GM23338 (cell line): ENCODE measurements at regions not wholly inside any gene's neighbourhood (a gene's known extent, or its start where the extent isn't known, plus 50 kb on each side); places are given as distances from the start of the nearest gene placed in this dataset.

Experiments
- ATAC-seq: fragments of 200-7000 bp; cut with Tn5 transposase; 3 replicates; pipeline ENCODE4 v1.9.1; 2020
- DNase-seq: peaks from one replicate; pipeline ENCODE4 v3.0.0-alpha.2; 2015; ENCODE audit warnings: low spot score
- H2AFZ ChIP-seq: fragments of 200-600 bp; sonication (generic); 2 replicates; pipeline ENCODE4 v1.8.0; 2016; ENCODE audit warnings: antibody characterized with exemption, mild to moderate bottlenecking, moderate library complexity
- H3F3A ChIP-seq: fragments of 200-600 bp; sonication (generic); replicated peaks from 2 replicates; pipeline ENCODE4 v1.8.0; 2017; ENCODE audit warnings: antibody characterized with exemption, mixed run types, low read depth
- H3K27ac ChIP-seq: fragments of 200-600 bp; sonication (generic); 2 replicates; pipeline ENCODE4 v1.6.1; 2016; ENCODE audit warnings: low read depth
- H3K27me3 ChIP-seq: fragments of 200-600 bp; sonication (generic); 2 replicates; pipeline ENCODE4 v1.8.0; 2016; ENCODE audit warnings: mild to moderate bottlenecking, mixed run types, moderate library complexity; ENCODE audit not compliant: insufficient read depth
- H3K36me3 ChIP-seq: fragments of 200-600 bp; sonication (generic); 2 replicates; pipeline ENCODE4 v1.8.0; 2016; ENCODE audit warnings: mild to moderate bottlenecking; ENCODE audit not compliant: insufficient read depth
- H3K4me1 ChIP-seq: fragments of 200-600 bp; sonication (generic); 2 replicates; pipeline ENCODE4 v1.8.0; 2016; ENCODE audit warnings: mild to moderate bottlenecking, moderate library complexity; ENCODE audit not compliant: insufficient read depth
- H3K4me2 ChIP-seq: fragments of 200-600 bp; sonication (generic); 2 replicates; pipeline ENCODE4 v1.7.1; 2017; ENCODE audit warnings: mixed run types
- H3K4me3 ChIP-seq: fragments of 200-600 bp; sonication (generic); 2 replicates; pipeline ENCODE4 v1.6.1; 2016; ENCODE audit warnings: mixed run types
- H3K79me2 ChIP-seq: fragments of 200-600 bp; sonication (generic); replicated peaks from 2 replicates; pipeline ENCODE4 v1.8.0; 2017; ENCODE audit warnings: mild to moderate bottlenecking; ENCODE audit not compliant: insufficient read depth
- H3K9me2 ChIP-seq: fragments of 200-600 bp; sonication (generic); 2 replicates; pipeline ENCODE4 v1.8.0; 2017; ENCODE audit not compliant: insufficient read depth
- H4K20me1 ChIP-seq: fragments of 200-600 bp; sonication (generic); replicated peaks from 2 replicates; pipeline ENCODE4 v1.8.0; 2017; ENCODE audit warnings: mild to moderate bottlenecking; ENCODE audit not compliant: insufficient read depth
- H3K27ac Mint-ChIP-seq: 2 replicates; pipeline ENCODE4 v1.8.0; 2020; ENCODE audit warnings: inconsistent platforms, mild to moderate bottlenecking, moderate library complexity, mixed read lengths
- H3K27me3 Mint-ChIP-seq: 3 replicates; pipeline ENCODE4 v1.8.0; 2022; ENCODE audit warnings: low read depth, mild to moderate bottlenecking, moderate library complexity, mixed read lengths, inconsistent platforms; ENCODE audit not compliant: insufficient read depth, poor library complexity
- H3K36me3 Mint-ChIP-seq: 3 replicates; pipeline ENCODE4 v1.8.0; 2021; ENCODE audit warnings: low read depth, mild to moderate bottlenecking, inconsistent platforms, moderate library complexity, mixed read lengths
- H3K4me1 Mint-ChIP-seq: 3 replicates; pipeline ENCODE4 v1.8.0; 2020; ENCODE audit warnings: mild to moderate bottlenecking, inconsistent platforms, mixed read lengths
- H3K4me3 Mint-ChIP-seq: 3 replicates; pipeline ENCODE4 v1.8.0; 2021; ENCODE audit warnings: moderate library complexity, mild to moderate bottlenecking, inconsistent platforms, mixed read lengths
- H3K9me3 Mint-ChIP-seq: 3 replicates; pipeline ENCODE4 v1.8.0; 2020; ENCODE audit warnings: moderate library complexity, mild to moderate bottlenecking, inconsistent platforms, mixed read lengths
- CREB1 ChIP-seq: fragments of 250-450 bp; sonication (Bioruptor Pico); IDR thresholded peaks from 2 replicates; pipeline ENCODE4 v1.5.0; 2020; ENCODE audit warnings: low read depth, mild to moderate bottlenecking, moderate library complexity
- CTCF ChIP-seq, 2 experiments: fragments of 200-600 bp in 1 of 2; sonication (generic) in 1 of 2; conservative IDR thresholded peaks; 2 replicates each; pipeline versions ENCODE4 v1.5.1 to v1.6.1; 2016 to 2017; ENCODE audit warnings: antibody characterized with exemption in 2 of 2, low read depth in 2 of 2, mild to moderate bottlenecking in 2 of 2, moderate library complexity in 1 of 2
- EZH2phosphoT487 ChIP-seq: fragments of 200-600 bp; sonication (generic); IDR thresholded peaks from one replicate; pipeline ENCODE4 v1.8.1; 2018; ENCODE audit warnings: antibody characterized with exemption; ENCODE audit not compliant: unreplicated experiment
- JUNB ChIP-seq: IDR thresholded peaks from one replicate; pipeline ENCODE4 v1.6.1; 2016; ENCODE audit warnings: antibody characterized with exemption; ENCODE audit not compliant: unreplicated experiment
- NANOG ChIP-seq: IDR thresholded peaks from 2 replicates; pipeline ENCODE4 v1.6.1; 2016; ENCODE audit warnings: antibody characterized with exemption, borderline replicate concordance
- STAT1 ChIP-seq: IDR thresholded peaks from one replicate; pipeline ENCODE4 v1.6.1; 2016; ENCODE audit warnings: antibody characterized with exemption; ENCODE audit not compliant: unreplicated experiment
- ZNF331 ChIP-seq: fragments of 250-450 bp; sonication (Bioruptor Pico); IDR thresholded peaks from 2 replicates; pipeline ENCODE4 v1.5.0; 2020; ENCODE audit warnings: low read depth, mild to moderate bottlenecking, moderate library complexity
- ZNF462 ChIP-seq: fragments of 250-450 bp; sonication (Bioruptor Pico); IDR thresholded peaks from 2 replicates; pipeline ENCODE4 v1.5.0; 2020; ENCODE audit warnings: mild to moderate bottlenecking, moderate library complexity

- Histone ChIP-seq H3F3A (no peaks in the 10 kb centered on the region), H3K4me1 (no peaks in the 10 kb centered on the region), H3K4me3 (no peak overlapping the region), H3K4me2 (no peak overlapping the region), H3K36me3 (no peaks in the 10 kb centered on the region), H3K79me2 (no peaks in the 10 kb centered on the region), H3K9me2 (no peaks in the 10 kb centered on the region; the same call in 1 of the 2 replicates), H3K27ac (no peak overlapping the region), H2AFZ (no peak overlapping the region), H4K20me1 (no peaks in the 10 kb centered on the region), H3K27me3 (no peaks in the 10 kb centered on the region)
- no peaks in the 10 kb centered on the region for H3K9me3 Mint-ChIP-seq
- DNase-seq = no peak
- H3K27me3 Mint-ChIP-seq = peaks cover 5% of the 10 kb centered on the region
- H3K4me3 Mint-ChIP-seq = no peak overlapping the region
- TF ChIP-seq JUNB (no peak), NANOG (no peak), ZNF331 (CRISPR knock-in tag) (no peak), EZH2phosphoT487 (no peak), CREB1 (CRISPR knock-in tag) (no peak), ZNF462 (CRISPR knock-in tag) (no peak)
- no peak for ATAC-seq
- H3K27ac Mint-ChIP-seq = no peak overlapping the region
- no peaks in the 10 kb centered on the region for H3K4me1 Mint-ChIP-seq
- no peaks in the 10 kb centered on the region for H3K36me3 Mint-ChIP-seq
These were observed 102.4 kb upstream of the DLGAP1 start for GRCh38 chr18:4557502-4557901.

- Histone ChIP-seq H3F3A (no peaks in the 10 kb centered on the region), H3K4me3 (no peak overlapping the region), H3K9me2 (0 out of 2 replicates have a peak, but pooled peaks cover 4% of the 10 kb centered on the region), H3K36me3 (no peaks in the 10 kb centered on the region), H4K20me1 (no peaks in the 10 kb centered on the region), H2AFZ (no peak overlapping the region), H3K4me1 (no peaks in the 10 kb centered on the region), H3K27ac (no peak overlapping the region), H3K79me2 (no peaks in the 10 kb centered on the region), H3K4me2 (no peak overlapping the region), H3K27me3 (no peaks in the 10 kb centered on the region)
- no peaks in the 10 kb centered on the region for H3K9me3 Mint-ChIP-seq
- ATAC-seq = no peak
- no peak overlapping the region for H3K27ac Mint-ChIP-seq
- TF ChIP-seq EZH2phosphoT487 (no peak), STAT1 (no peak), CTCF (conservative IDR thresholded peaks at IDR 0.05; ENCODE audit: low read depth in 2 of 2) (no peak)
- H3K36me3 Mint-ChIP-seq = no peaks in the 10 kb centered on the region
- H3K4me3 Mint-ChIP-seq = no peak overlapping the region
- DNase-seq = no peak
- H3K4me1 Mint-ChIP-seq = no peaks in the 10 kb centered on the region
- H3K27me3 Mint-ChIP-seq = peaks cover 2% of the 10 kb centered on the region
These were observed 95.9 kb upstream of the DLGAP1 start for GRCh38 chr18:4551001-4551360.
